ENCODE measurements at regions not wholly inside any gene's neighbourhood (a gene's known extent, or its start where the extent isn't known, plus 50 kb on each side); places are given as distances from the start of the nearest gene placed in this dataset.

DNA sequence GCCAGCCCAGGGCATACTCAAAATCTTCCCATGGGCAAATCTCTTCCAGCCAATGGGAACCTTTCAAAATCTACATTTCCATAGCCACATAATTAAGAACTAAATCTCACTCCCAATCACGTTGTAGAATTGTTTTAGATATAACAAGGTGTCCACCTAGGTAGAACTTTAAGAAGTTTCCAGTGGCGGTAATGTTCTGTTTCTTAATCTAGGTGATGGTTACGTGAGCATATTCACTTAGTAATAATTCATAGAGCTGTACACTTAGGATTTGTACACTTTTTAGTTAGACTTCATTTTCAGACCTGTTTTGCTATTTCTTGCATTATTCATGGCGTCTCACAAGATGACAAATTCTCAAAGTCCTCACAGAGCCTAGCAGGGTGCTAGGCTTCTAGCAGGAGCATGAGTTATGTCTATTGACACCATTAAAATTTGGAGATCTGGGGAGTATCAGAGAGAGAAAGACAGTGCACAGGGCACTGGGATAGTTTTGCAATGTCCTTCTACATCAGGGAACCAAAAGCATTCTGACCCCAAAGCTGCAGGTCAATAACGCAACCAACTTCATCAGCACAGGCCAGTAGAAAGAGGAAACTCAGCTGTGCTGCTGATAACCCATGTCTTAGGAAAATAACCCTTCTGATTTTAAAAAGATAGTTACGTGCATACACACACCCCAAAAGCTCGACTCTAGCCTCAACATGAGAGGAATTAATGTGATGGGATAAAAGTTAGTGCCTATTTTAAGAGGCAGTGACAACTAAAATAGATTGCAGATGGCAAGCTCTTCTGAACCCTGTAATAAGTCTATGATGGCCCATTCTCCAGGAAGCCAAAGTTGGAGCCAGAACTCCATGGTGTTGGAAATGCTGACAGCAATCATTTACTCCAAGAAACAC is 518.1 kb upstream of the JARID2 start:
- no TSS peak for BruUV-seq (replicated peaks)
- DNase-seq (ENCODE audit: low read depth, low spot score) (no peak), ATAC-seq (no peak)
- Histone ChIP-seq H3K9me3 (ENCODE audit: control insufficient read depth, insufficient read depth, low read depth, low read length) (no peaks in the 10 kb centered on the region), H3K4me3 (ENCODE audit: low read depth in 2 of 2, low read length in 2 of 2) (no peak overlapping the region), H3K27ac (ENCODE audit: low read length) (no peak overlapping the region), H3K4me1 (ENCODE audit: control insufficient read depth, insufficient read depth, low read length) (no peaks in the 10 kb centered on the region), H3K27me3 (ENCODE audit: control insufficient read depth, insufficient read depth, low read length) (no peaks in the 10 kb centered on the region), H3K36me3 (ENCODE audit: control insufficient read depth, insufficient read depth, low read length) (no peaks in the 10 kb centered on the region)
- ChIA-PET CTCF (no interaction called here), POLR2A (no interaction called here)
- TF ChIP-seq, protein P1, sequence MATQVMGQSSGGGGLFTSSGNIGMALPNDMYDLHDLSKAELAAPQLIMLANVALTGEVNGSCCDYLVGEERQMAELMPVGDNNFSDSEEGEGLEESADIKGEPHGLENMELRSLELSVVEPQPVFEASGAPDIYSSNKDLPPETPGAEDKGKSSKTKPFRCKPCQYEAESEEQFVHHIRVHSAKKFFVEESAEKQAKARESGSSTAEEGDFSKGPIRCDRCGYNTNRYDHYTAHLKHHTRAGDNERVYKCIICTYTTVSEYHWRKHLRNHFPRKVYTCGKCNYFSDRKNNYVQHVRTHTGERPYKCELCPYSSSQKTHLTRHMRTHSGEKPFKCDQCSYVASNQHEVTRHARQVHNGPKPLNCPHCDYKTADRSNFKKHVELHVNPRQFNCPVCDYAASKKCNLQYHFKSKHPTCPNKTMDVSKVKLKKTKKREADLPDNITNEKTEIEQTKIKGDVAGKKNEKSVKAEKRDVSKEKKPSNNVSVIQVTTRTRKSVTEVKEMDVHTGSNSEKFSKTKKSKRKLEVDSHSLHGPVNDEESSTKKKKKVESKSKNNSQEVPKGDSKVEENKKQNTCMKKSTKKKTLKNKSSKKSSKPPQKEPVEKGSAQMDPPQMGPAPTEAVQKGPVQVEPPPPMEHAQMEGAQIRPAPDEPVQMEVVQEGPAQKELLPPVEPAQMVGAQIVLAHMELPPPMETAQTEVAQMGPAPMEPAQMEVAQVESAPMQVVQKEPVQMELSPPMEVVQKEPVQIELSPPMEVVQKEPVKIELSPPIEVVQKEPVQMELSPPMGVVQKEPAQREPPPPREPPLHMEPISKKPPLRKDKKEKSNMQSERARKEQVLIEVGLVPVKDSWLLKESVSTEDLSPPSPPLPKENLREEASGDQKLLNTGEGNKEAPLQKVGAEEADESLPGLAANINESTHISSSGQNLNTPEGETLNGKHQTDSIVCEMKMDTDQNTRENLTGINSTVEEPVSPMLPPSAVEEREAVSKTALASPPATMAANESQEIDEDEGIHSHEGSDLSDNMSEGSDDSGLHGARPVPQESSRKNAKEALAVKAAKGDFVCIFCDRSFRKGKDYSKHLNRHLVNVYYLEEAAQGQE (IDR thresholded peaks at IDR 0.05; ENCODE audit: insufficient read depth in 1 of 2, low read depth in 2 of 2, low read length in 1 of 2), result no peak
- in situ Hi-C loops (cut with HindIII; ENCODE audit: low pct_unique_long_range_greater_than_20kb, low sequenced_read_pairs), result no loop called here
- intact Hi-C loops (cut with micrococcal nuclease; ENCODE audit: unreplicated experiment), result no loop called here

DNA sequence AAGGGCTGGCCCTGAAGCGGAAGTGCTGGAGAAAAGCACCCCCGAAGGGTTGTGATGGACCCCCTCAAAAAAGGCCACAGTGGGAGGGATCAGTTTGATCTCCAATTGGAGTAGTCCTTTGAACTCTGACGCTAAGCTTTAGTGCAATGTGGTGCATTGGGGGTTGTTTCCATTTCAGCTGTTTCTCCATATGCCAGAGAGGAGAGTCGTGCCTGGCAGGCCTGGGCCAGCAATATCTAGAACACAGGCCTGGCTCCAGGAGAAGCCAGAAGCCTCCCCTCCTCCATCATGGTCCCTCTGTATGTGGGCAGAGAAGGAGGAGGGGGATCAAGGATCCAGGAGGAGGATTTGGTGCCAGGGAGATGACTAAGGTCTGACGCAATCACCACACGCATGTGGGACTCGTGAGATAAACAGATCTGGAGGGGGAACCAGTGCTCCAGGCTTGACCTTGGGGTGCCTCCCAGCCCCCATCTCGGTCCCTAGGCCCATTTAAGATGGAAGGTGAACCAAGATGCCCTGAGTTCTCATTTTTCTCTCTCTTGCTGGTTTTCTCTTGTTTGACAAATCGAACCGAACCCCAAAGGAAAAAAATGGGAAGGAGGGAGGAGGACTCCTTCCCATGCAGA is 517.4 kb upstream of the JARID2 start:
- TF ChIP-seq, protein P1 (IDR thresholded peaks at IDR 0.05; ENCODE audit: insufficient read depth in 1 of 2, low read depth in 2 of 2, low read length in 1 of 2), result no peak
- no peak for TF ChIP-seq SIN3A (IDR thresholded peaks at IDR 0.05; ENCODE audit: borderline replicate concordance, insufficient read depth, low read depth, low read length)
- TF ChIP-seq POLR2AphosphoS5 (IDR thresholded peaks at IDR 0.05; ENCODE audit: low read depth, low read length), result no peak
- TF ChIP-seq, protein P2, sequence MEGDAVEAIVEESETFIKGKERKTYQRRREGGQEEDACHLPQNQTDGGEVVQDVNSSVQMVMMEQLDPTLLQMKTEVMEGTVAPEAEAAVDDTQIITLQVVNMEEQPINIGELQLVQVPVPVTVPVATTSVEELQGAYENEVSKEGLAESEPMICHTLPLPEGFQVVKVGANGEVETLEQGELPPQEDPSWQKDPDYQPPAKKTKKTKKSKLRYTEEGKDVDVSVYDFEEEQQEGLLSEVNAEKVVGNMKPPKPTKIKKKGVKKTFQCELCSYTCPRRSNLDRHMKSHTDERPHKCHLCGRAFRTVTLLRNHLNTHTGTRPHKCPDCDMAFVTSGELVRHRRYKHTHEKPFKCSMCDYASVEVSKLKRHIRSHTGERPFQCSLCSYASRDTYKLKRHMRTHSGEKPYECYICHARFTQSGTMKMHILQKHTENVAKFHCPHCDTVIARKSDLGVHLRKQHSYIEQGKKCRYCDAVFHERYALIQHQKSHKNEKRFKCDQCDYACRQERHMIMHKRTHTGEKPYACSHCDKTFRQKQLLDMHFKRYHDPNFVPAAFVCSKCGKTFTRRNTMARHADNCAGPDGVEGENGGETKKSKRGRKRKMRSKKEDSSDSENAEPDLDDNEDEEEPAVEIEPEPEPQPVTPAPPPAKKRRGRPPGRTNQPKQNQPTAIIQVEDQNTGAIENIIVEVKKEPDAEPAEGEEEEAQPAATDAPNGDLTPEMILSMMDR (IDR thresholded peaks at IDR 0.05), result no peak
- TF ChIP-seq TCF7L2 (IDR thresholded peaks at IDR 0.05; ENCODE audit: low read depth, low read length), result no peak
- POLR2A ChIA-PET, result no interaction called here
- BruUV-seq (replicated peaks), result no TSS peak
- intact Hi-C loops (cut with micrococcal nuclease; ENCODE audit: unreplicated experiment), result no loop called here
- no peaks in the 10 kb centered on the region for H3K4me1 ChIP-seq (ENCODE audit: control insufficient read depth, insufficient read depth, low read length)
- DNase-seq (ENCODE audit: low read depth, low spot score) (no peak), ATAC-seq (no peak)
- no peak overlapping the region for H3K27ac ChIP-seq (ENCODE audit: low read length)
- H3K9me3 ChIP-seq (ENCODE audit: control insufficient read depth, insufficient read depth, low read depth, low read length), result no peaks in the 10 kb centered on the region
- no peaks in the 10 kb centered on the region for H3K27me3 ChIP-seq (ENCODE audit: control insufficient read depth, insufficient read depth, low read length)
- in situ Hi-C loops (cut with HindIII; ENCODE audit: low pct_unique_long_range_greater_than_20kb, low sequenced_read_pairs), result no loop called here
- H3K4me3 ChIP-seq (ENCODE audit: low read depth in 2 of 2, low read length in 2 of 2), result no peak overlapping the region
- CTCF ChIA-PET, result no interaction called here
- no peaks in the 10 kb centered on the region for H3K36me3 ChIP-seq (ENCODE audit: control insufficient read depth, insufficient read depth, low read length)
